ENCODE measurements at regions not wholly inside any gene's neighbourhood (a gene's known extent, or its start where the extent isn't known, plus 50 kb on each side); places are given as distances from the start of the nearest gene placed in this dataset.

GRCh38 chr3:124133366-124133940, 141.5 kb upstream of the ROPN1 start:
- no peak for TF ChIP-seq EZH2phosphoT487 (IDR thresholded peaks at IDR 0.05; ENCODE audit: borderline replicate concordance)
- TF ChIP-seq, protein P1, sequence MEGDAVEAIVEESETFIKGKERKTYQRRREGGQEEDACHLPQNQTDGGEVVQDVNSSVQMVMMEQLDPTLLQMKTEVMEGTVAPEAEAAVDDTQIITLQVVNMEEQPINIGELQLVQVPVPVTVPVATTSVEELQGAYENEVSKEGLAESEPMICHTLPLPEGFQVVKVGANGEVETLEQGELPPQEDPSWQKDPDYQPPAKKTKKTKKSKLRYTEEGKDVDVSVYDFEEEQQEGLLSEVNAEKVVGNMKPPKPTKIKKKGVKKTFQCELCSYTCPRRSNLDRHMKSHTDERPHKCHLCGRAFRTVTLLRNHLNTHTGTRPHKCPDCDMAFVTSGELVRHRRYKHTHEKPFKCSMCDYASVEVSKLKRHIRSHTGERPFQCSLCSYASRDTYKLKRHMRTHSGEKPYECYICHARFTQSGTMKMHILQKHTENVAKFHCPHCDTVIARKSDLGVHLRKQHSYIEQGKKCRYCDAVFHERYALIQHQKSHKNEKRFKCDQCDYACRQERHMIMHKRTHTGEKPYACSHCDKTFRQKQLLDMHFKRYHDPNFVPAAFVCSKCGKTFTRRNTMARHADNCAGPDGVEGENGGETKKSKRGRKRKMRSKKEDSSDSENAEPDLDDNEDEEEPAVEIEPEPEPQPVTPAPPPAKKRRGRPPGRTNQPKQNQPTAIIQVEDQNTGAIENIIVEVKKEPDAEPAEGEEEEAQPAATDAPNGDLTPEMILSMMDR (conservative IDR thresholded peaks at IDR 0.05; ENCODE audit: low read length): no peak
- no peaks in the 10 kb centered on the region for H3K9me2 ChIP-seq (replicated peaks; ENCODE audit: low read depth, low read length)
- H3K4me3 ChIP-seq (ENCODE audit: low read length, poor library complexity, severe bottlenecking): no peak overlapping the region
- peaks cover 11% of the 10 kb centered on the region for H3K4me1 ChIP-seq (ENCODE audit: insufficient read depth, low read length, poor library complexity, severe bottlenecking)
- no peaks in the 10 kb centered on the region for H3K79me2 ChIP-seq (ENCODE audit: insufficient read depth, low read length)
- no peaks in the 10 kb centered on the region for H4K20me1 ChIP-seq (ENCODE audit: insufficient read depth, low read length, poor library complexity, severe bottlenecking)
- no peak overlapping the region for H2AFZ ChIP-seq (ENCODE audit: low read length)
- no peaks in the 10 kb centered on the region for H3K36me3 ChIP-seq (ENCODE audit: insufficient read depth, low read length)
- H3K9me3 ChIP-seq (ENCODE audit: insufficient read depth, low read depth, low read length): no peaks in the 10 kb centered on the region
- H3K27me3 ChIP-seq (ENCODE audit: insufficient read depth, low read length, poor library complexity, severe bottlenecking): no peaks in the 10 kb centered on the region
- H3K9ac ChIP-seq (ENCODE audit: low read depth, low read length, poor library complexity, severe bottlenecking): no peak overlapping the region
- no peak overlapping the region for H3K4me2 ChIP-seq (ENCODE audit: low read depth, low read length, poor library complexity, severe bottlenecking)
- H3F3A ChIP-seq (ENCODE audit: low read depth): no peaks in the 10 kb centered on the region

GRCh38 chr3:124137216-124137615, 145.3 kb upstream of the ROPN1 start:
- H3K4me2 ChIP-seq (ENCODE audit: low read depth, low read length, poor library complexity, severe bottlenecking): no peak overlapping the region
- no peak overlapping the region for H3K9ac ChIP-seq (ENCODE audit: low read depth, low read length, poor library complexity, severe bottlenecking)
- no peak for TF ChIP-seq EZH2phosphoT487 (IDR thresholded peaks at IDR 0.05; ENCODE audit: borderline replicate concordance)
- TF ChIP-seq, protein P1 (conservative IDR thresholded peaks at IDR 0.05; ENCODE audit: low read length): no peak
- no peaks in the 10 kb centered on the region for H4K20me1 ChIP-seq (ENCODE audit: insufficient read depth, low read length, poor library complexity, severe bottlenecking)
- no peak overlapping the region for H3K4me3 ChIP-seq (ENCODE audit: low read length, poor library complexity, severe bottlenecking)
- H3K9me2 ChIP-seq (replicated peaks; ENCODE audit: low read depth, low read length): no peaks in the 10 kb centered on the region
- H3K79me2 ChIP-seq (ENCODE audit: insufficient read depth, low read length): no peaks in the 10 kb centered on the region
- no peaks in the 10 kb centered on the region for H3K9me3 ChIP-seq (ENCODE audit: insufficient read depth, low read depth, low read length)
- no peaks in the 10 kb centered on the region for H3K27me3 ChIP-seq (ENCODE audit: insufficient read depth, low read length, poor library complexity, severe bottlenecking)
- H2AFZ ChIP-seq (ENCODE audit: low read length): no peak overlapping the region
- H3K36me3 ChIP-seq (ENCODE audit: insufficient read depth, low read length): no peaks in the 10 kb centered on the region
- no peaks in the 10 kb centered on the region for H3F3A ChIP-seq (ENCODE audit: low read depth)
- H3K4me1 ChIP-seq (ENCODE audit: insufficient read depth, low read length, poor library complexity, severe bottlenecking): peaks cover 11% of the 10 kb centered on the region

GRCh38 chr3:124138148-124138547, 146.2 kb upstream of the ROPN1 start:
- H3K4me3 ChIP-seq (ENCODE audit: low read length, poor library complexity, severe bottlenecking): no peak overlapping the region
- no peaks in the 10 kb centered on the region for H3K27me3 ChIP-seq (ENCODE audit: insufficient read depth, low read length, poor library complexity, severe bottlenecking)
- H3K9ac ChIP-seq (ENCODE audit: low read depth, low read length, poor library complexity, severe bottlenecking): no peak overlapping the region
- H3K79me2 ChIP-seq (ENCODE audit: insufficient read depth, low read length): no peaks in the 10 kb centered on the region
- no peak overlapping the region for H3K4me2 ChIP-seq (ENCODE audit: low read depth, low read length, poor library complexity, severe bottlenecking)
- no peaks in the 10 kb centered on the region for H3F3A ChIP-seq (ENCODE audit: low read depth)
- H3K4me1 ChIP-seq (ENCODE audit: insufficient read depth, low read length, poor library complexity, severe bottlenecking): peaks cover 11% of the 10 kb centered on the region
- H3K36me3 ChIP-seq (ENCODE audit: insufficient read depth, low read length): no peaks in the 10 kb centered on the region
- H2AFZ ChIP-seq (ENCODE audit: low read length): no peak overlapping the region
- TF ChIP-seq, protein P1 (conservative IDR thresholded peaks at IDR 0.05; ENCODE audit: low read length): no peak
- no peak for TF ChIP-seq EZH2phosphoT487 (IDR thresholded peaks at IDR 0.05; ENCODE audit: borderline replicate concordance)
- H3K9me2 ChIP-seq (replicated peaks; ENCODE audit: low read depth, low read length): no peaks in the 10 kb centered on the region
- H4K20me1 ChIP-seq (ENCODE audit: insufficient read depth, low read length, poor library complexity, severe bottlenecking): no peaks in the 10 kb centered on the region
- H3K9me3 ChIP-seq (ENCODE audit: insufficient read depth, low read depth, low read length): no peaks in the 10 kb centered on the region

All from Loucy (cell line).